SK-N-MC (cell line): ENCODE measurements at regions not wholly inside any gene's neighbourhood (a gene's known extent, or its start where the extent isn't known, plus 50 kb on each side); places are given as distances from the start of the nearest gene placed in this dataset.

Source experiments
- DNase-seq: peaks from one replicate; pipeline ENCODE4 v3.0.0-alpha.2; 2011; ENCODE audit warnings: low read depth, low spot score
- H3K27ac ChIP-seq: fragments of 200-600 bp; sonication (generic); 2 replicates; pipeline ENCODE4 v1.5.1; 2016; ENCODE audit warnings: mixed run types
- H3K36me3 ChIP-seq: fragments of 200-600 bp; sonication (generic); 2 replicates; pipeline ENCODE4 v1.6.1; 2017; ENCODE audit warnings: antibody characterized with exemption, low read length, mixed read lengths; ENCODE audit not compliant: insufficient read depth
- H3K4me3 ChIP-seq: fragments of 200-600 bp; sonication (generic); 2 replicates; pipeline ENCODE4 v1.5.1; 2016
- H3K9ac ChIP-seq: fragments of 200-600 bp; sonication (generic); 2 replicates; pipeline ENCODE4 v1.8.0; 2017; ENCODE audit warnings: mixed run types, mixed read lengths; ENCODE audit not compliant: insufficient read length
- H3K9me3 ChIP-seq: fragments of 200-600 bp; sonication (generic); 2 replicates; pipeline ENCODE4 v1.6.1; 2017; ENCODE audit warnings: low read depth, mild to moderate bottlenecking, antibody characterized with exemption, low read length, moderate library complexity, mixed read lengths
- EZH2 ChIP-seq: fragments of 200-600 bp; sonication (generic); IDR thresholded peaks from one replicate; pipeline ENCODE4 v1.6.1; 2017; ENCODE audit warnings: antibody characterized with exemption
- FOXP2 ChIP-seq: optimal IDR thresholded peaks from 2 replicates; pipeline ENCODE3; 2011; ENCODE audit warnings: mild to moderate bottlenecking, moderate library complexity; ENCODE audit not compliant: insufficient read depth; ENCODE audit errors: extremely low read length, control extremely low read depth
- POLR2AphosphoS5 ChIP-seq: IDR thresholded peaks from 2 replicates; pipeline ENCODE4 v1.6.1; 2012; ENCODE audit warnings: mild to moderate bottlenecking, low read depth, low read length, borderline replicate concordance

DNA sequence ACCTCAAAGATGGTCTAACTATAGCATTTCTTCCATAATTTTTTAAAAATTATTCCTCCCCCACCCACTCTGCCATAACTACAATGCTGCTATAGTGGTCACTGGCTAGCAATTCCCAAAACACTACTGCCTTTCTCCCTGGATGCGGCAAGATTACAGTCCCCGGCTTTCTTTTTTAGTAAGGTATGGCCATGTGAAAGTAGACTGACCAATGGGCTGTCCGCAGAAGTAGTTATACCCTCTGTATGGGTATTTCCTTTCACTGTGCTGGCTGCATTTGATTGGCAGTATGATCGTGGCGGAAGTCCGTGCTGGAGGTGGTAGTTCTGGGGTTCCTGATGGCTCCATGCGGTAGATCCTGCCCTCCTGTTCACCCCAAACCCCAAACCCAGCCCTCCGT lies 166.0 kb downstream of the FBXO8 start:
- Histone ChIP-seq H3K9me3 (no peaks in the 10 kb centered on the region), H3K36me3 (0 out of 2 replicates have a peak, but pooled peaks cover 3% of the 10 kb centered on the region), H3K27ac (no peak overlapping the region), H3K9ac (no peak overlapping the region), H3K4me3 (0 out of 2 replicates have a peak overlapping the region, but pooled peaks have one; percentile 11)
- DNase-seq = no peak
- TF ChIP-seq FOXP2 (no peak), POLR2AphosphoS5 (no peak), EZH2 (no peak)

DNA sequence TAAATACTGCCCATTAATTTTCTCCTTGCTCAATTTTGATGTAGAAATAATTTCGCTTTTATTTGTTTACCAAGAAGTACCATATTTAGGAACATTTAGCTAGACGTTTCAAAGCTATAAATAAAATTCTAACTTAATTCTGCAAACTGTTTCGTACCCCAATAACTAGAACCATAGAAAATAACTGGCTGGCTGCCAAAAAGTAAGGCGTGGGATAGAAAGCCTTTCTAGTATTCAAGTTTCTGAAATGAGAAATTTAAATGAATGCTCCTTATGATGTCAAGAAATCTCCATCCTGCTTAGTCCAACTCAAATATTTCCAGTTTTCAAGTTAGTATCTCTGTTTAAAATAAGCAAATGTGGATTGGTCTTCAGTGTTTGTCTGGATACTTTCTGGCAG lies 167.4 kb downstream of the FBXO8 start:
- Histone ChIP-seq H3K9me3 (no peaks in the 10 kb centered on the region), H3K4me3 (peak overlapping the region; percentile 50), H3K27ac (peak overlapping the region; percentile 55; the same call in 1 of the 2 replicates), H3K9ac (no peak overlapping the region), H3K36me3 (0 out of 2 replicates have a peak, but pooled peaks cover 3% of the 10 kb centered on the region)
- DNase-seq = no peak
- TF ChIP-seq POLR2AphosphoS5 (no peak; the same call in 1 of the 2 replicates), EZH2 (no peak), FOXP2 (no peak)

DNA sequence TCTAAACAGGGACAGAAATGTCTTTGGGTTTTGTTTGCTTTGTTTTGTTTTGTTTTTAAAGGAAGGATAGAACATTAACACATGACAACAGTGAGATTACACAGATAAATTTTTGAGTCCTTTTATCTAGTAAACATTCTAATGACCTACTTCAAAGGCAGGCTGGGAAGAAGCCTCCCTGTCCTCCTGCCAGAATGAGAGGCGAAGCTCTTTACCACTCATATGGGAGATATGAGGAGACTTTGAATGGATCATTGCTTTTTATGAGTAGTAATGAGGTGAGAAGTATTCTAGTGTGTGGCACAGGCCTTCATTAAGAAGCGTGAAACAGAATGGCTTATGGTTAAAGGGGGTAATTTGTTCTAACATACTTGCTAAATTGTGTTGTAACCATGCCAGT lies 172.0 kb downstream of the FBXO8 start:
- Histone ChIP-seq H3K4me3 (peak overlapping the region; percentile 52), H3K9me3 (no peaks in the 10 kb centered on the region), H3K27ac (peak overlapping the region; percentile 90), H3K9ac (peak overlapping the region; percentile 8), H3K36me3 (0 out of 2 replicates have a peak, but pooled peaks cover 3% of the 10 kb centered on the region)
- TF ChIP-seq FOXP2 (no peak), POLR2AphosphoS5 (no peak; the same call in 1 of the 2 replicates), EZH2 (no peak)
- DNase-seq = no peak

DNA sequence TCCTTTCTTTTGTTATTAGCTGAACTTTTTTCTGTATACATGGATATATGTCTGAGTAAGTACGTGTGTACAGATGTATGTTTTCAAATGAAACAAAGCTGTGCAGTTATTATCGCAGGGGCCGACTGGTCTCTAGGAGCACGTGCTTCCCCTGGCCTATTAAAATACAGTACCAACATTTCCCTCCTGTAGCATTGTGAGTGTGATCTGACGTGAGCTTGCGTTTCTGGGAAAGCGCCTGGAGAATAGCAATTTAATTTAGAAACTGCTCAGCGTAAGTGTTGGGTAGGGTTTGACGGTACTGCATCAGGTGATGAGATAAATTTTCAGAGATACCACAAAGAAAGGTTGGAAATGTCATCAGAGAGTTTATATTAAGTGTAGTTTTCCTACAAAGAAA lies 173.3 kb downstream of the FBXO8 start:
- DNase-seq = no peak
- Histone ChIP-seq H3K4me3 (no peak overlapping the region), H3K9me3 (no peaks in the 10 kb centered on the region), H3K27ac (no peak overlapping the region; the same call in 1 of the 2 replicates), H3K9ac (no peak overlapping the region), H3K36me3 (0 out of 2 replicates have a peak, but pooled peaks cover 3% of the 10 kb centered on the region)
- no peak for TF ChIP-seq POLR2AphosphoS5
- no peak for TF ChIP-seq FOXP2
- no peak for TF ChIP-seq EZH2

DNA sequence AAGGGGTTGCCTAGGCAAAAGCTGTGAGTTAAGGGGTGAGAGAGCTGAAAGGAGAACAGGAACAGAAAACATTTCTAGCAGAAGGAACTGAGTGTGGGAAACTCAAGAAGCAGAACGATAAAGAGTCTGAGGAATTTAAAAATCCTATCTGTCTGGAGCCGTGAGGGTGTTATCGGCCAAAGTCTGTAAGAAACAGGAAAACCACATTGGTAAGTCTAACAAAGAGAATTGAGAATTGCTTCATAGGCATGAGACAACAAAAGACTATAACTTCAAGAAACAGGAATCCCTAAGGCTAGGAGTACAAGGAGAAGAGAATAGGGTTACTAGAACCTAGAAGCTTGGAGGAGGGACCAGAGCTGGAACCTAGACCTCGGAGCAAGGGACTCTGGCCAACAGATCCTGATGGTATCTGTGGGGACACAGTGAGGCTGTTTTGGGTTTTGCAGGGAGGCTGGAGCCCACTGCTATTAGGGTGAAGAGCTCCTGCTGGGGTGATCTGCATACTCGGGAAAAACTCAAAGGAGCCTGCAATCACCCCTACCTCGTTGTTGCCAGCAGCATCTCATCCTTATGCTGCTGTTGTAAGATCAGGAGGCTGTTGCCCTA lies 175.6 kb downstream of the FBXO8 start:
- no peak overlapping the region for H3K9ac ChIP-seq
- H3K27ac ChIP-seq = no peak overlapping the region; the same call in 1 of the 2 replicates
- H3K9me3 ChIP-seq = no peaks in the 10 kb centered on the region
- peak overlapping the region; percentile 13; the same call in 1 of the 2 replicates for H3K4me3 ChIP-seq
- peak; percentile 62 for DNase-seq
- TF ChIP-seq POLR2AphosphoS5 (no peak), FOXP2 (no peak), EZH2 (no peak)
- H3K36me3 ChIP-seq = no peaks in the 10 kb centered on the region

DNA sequence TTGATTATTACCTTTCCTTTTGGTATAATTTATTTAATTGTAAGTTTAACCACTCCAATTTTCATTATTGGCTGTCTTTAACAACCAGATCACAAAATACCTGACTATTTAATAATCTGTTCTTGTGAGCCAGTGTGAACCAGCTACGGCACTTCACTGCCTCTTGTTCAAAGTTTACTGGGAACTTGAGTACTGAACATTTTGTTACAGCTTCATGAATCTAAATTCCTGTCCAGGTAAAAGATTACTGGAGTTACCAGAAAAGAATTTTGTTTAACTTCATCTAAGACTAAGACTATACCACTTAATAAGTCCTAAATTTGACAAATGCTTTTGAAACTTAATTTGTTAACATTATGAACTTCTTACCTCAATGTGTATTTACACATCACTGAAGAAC lies 178.3 kb downstream of the FBXO8 start:
- H3K9me3 ChIP-seq = no peaks in the 10 kb centered on the region
- no peak overlapping the region for H3K9ac ChIP-seq
- H3K36me3 ChIP-seq = no peaks in the 10 kb centered on the region
- no peak overlapping the region for H3K4me3 ChIP-seq
- H3K27ac ChIP-seq = no peak overlapping the region
- TF ChIP-seq POLR2AphosphoS5 = no peak
- no peak for TF ChIP-seq FOXP2
- TF ChIP-seq EZH2 = no peak
- no peak for DNase-seq

DNA sequence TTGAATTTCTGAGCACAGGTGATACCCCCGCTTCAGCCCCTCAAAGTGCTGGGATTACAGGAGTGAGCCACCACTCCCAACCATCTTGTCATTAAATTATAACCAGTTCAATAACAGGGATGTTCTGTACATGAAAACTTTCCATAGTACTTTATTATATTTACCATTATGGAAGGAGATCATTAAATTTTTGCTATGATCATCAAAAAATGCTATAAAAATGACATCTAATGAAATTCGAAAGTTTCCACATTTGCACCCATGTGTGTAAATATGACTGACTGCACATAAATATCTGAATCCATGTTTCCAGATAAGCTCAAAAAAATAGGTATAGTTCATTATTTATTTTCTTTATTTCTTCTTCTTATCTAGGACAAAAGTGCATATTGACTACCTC lies 182.6 kb downstream of the FBXO8 start:
- TF ChIP-seq POLR2AphosphoS5 = no peak
- no peak for TF ChIP-seq EZH2
- Histone ChIP-seq H3K27ac (no peak overlapping the region), H3K9ac (no peak overlapping the region), H3K36me3 (no peaks in the 10 kb centered on the region), H3K9me3 (no peaks in the 10 kb centered on the region), H3K4me3 (no peak overlapping the region)
- no peak for DNase-seq

DNA sequence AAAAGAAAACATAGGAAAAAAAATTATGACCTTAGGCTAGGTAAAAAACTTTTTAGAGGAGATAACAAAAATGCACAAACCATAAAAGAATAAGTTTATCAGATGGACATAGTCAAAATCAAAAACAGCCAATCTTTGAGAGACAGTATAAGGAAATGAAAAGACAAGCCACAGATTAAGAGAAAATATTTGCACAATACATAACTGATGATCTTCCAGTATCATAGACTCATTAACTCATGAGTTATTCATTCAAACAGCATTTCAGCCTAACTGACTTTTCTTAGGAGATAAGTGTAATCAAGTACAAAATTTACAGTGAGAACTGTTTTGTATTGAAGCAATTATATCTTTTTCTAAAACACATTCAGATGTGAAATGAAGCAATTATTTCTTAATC lies 183.8 kb downstream of the FBXO8 start:
- H3K9me3 ChIP-seq = no peaks in the 10 kb centered on the region
- H3K4me3 ChIP-seq = no peak overlapping the region
- no peak overlapping the region for H3K9ac ChIP-seq
- no peaks in the 10 kb centered on the region for H3K36me3 ChIP-seq
- no peak for TF ChIP-seq EZH2
- no peak for TF ChIP-seq FOXP2
- TF ChIP-seq POLR2AphosphoS5 = no peak
- no peak for DNase-seq
- H3K27ac ChIP-seq = 0 out of 2 replicates have a peak overlapping the region, but pooled peaks have one; percentile 14

DNA sequence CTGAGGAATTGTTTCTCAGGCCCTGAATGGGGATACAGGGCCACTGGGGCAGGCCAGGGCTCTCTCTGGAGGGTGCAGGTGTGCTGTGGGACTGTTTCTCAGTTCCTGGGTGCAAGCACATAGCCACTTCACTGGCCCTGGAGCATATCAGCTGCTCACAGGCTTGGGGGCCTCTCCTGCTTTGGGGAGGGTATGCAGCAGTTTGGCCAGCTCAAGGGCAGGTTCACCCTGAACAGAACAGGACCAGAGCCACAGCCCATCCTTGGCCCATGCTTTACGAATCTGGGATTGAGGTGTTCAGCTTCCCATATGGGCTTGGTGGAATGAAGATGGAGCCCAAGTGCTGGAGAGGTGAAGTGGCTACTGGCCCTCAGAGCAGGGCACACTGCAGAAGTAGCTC lies 186.5 kb downstream of the FBXO8 start:
- Histone ChIP-seq H3K27ac (no peak overlapping the region), H3K36me3 (no peaks in the 10 kb centered on the region), H3K4me3 (no peak overlapping the region), H3K9ac (no peak overlapping the region), H3K9me3 (no peaks in the 10 kb centered on the region)
- DNase-seq = no peak
- TF ChIP-seq EZH2 = no peak
- no peak for TF ChIP-seq FOXP2
- no peak for TF ChIP-seq POLR2AphosphoS5
